SK-N-SH (cell line): ENCODE measurements at regions not wholly inside any gene's neighbourhood (a gene's known extent, or its start where the extent isn't known, plus 50 kb on each side); places are given as distances from the start of the nearest gene placed in this dataset.

Experiments used
- CTCF ChIA-PET: fragments of 300-600, 350-600 bp; formaldehyde crosslinking; extraction: SDS; loops from one replicate; lab custom pipeline; 2021; lab: Yijun Ruan, JAX
- POLR2A ChIA-PET: fragments of 350-600 bp; sonication (Branson Sonifier 250); formaldehyde crosslinking; extraction: SDS; loops from one replicate; lab custom pipeline; 2020; ENCODE audit warnings: antibody characterized with exemption, inconsistent platforms; lab: Yijun Ruan, JAX
- DNase-seq: peaks from one replicate; pipeline ENCODE4 v3.0.0; 2012
- H2AFZ ChIP-seq: fragments of 200-600 bp; sonication (generic); 2 replicates; pipeline ENCODE4 v1.8.1; 2016; ENCODE audit warnings: antibody characterized with exemption, mild to moderate bottlenecking, low read depth
- H3F3A ChIP-seq: fragments of 200-600 bp; sonication (generic); replicated peaks from 2 replicates; pipeline ENCODE3; 2016; ENCODE audit warnings: antibody characterized with exemption, mild to moderate bottlenecking; ENCODE audit not compliant: insufficient read depth
- H3K27ac ChIP-seq, 2 experiments: fragments of 200-500 bp in 1 of 2; fragments of 200-600 bp in 1 of 2; sonication (Bioruptor generic) in 1 of 2; sonication (generic), shearing (Covaris generic) in 1 of 2; 2 replicates each; pipeline versions ENCODE4 v1.5.1 to v1.6.1; 2014 to 2016; ENCODE audit warnings: low read depth in 2 of 2, inconsistent platforms in 1 of 2, low read length in 1 of 2, mild to moderate bottlenecking in 1 of 2, mixed read lengths in 1 of 2
- H3K27me3 ChIP-seq: fragments of 200-600 bp; sonication (generic), shearing (Covaris generic); 2 replicates; pipeline ENCODE4 v1.6.1; 2016; ENCODE audit warnings: mixed run types; ENCODE audit not compliant: insufficient read depth
- H3K36me3 ChIP-seq, 2 experiments: fragments of 200-500 bp in 1 of 2; fragments of 200-600 bp in 1 of 2; sonication (Bioruptor generic) in 1 of 2; sonication (generic) in 1 of 2; replicated peaks in 1 of 2; 2 replicates each; pipeline versions ENCODE3 to v1.5.1; 2014 to 2016; ENCODE audit warnings: low read length in 1 of 2, mild to moderate bottlenecking in 1 of 2; ENCODE audit not compliant: insufficient read depth in 2 of 2, control insufficient read depth in 1 of 2
- H3K4me1 ChIP-seq, 2 experiments: fragments of 200-500 bp in 1 of 2; fragments of 200-600 bp in 1 of 2; sonication (Bioruptor generic) in 1 of 2; sonication (generic), shearing (Covaris generic) in 1 of 2; 2 replicates each; pipeline versions ENCODE4 v1.5.1 to v1.6.1; 2014 to 2016; ENCODE audit warnings: low read depth in 1 of 2, low read length in 1 of 2, mixed run types in 1 of 2; ENCODE audit not compliant: insufficient read depth in 2 of 2, control insufficient read depth in 1 of 2
- H3K4me2 ChIP-seq: fragments of 200-600 bp; sonication (generic), shearing (Covaris generic); 2 replicates; pipeline ENCODE4 v1.6.1; 2017; ENCODE audit warnings: mixed run types
- H3K4me3 ChIP-seq, 2 experiments: fragments of 200-500 bp in 1 of 2; fragments of 200-600 bp in 1 of 2; sonication (Bioruptor generic) in 1 of 2; sonication (generic), shearing (Covaris generic) in 1 of 2; 2 replicates each; pipeline versions ENCODE4 v1.5.1 to v1.8.1; 2014 to 2016; ENCODE audit warnings: low read depth in 2 of 2, inconsistent platforms in 1 of 2, low read length in 1 of 2, mild to moderate bottlenecking in 1 of 2, mixed read lengths in 1 of 2, moderate library complexity in 1 of 2
- H3K79me2 ChIP-seq: fragments of 200-600 bp; sonication (generic); 2 replicates; pipeline ENCODE4 v1.8.1; 2017; ENCODE audit warnings: mild to moderate bottlenecking; ENCODE audit not compliant: insufficient read depth
- H3K9ac ChIP-seq: fragments of 200-600 bp; sonication (generic); 2 replicates; pipeline ENCODE4 v1.6.1; 2017; ENCODE audit warnings: mixed run types
- H3K9me2 ChIP-seq: fragments of 200-600 bp; sonication (generic); 2 replicates; pipeline ENCODE4 v1.6.1; 2017; ENCODE audit warnings: mixed run types
- H3K9me3 ChIP-seq: fragments of 200-600 bp; sonication (generic); 2 replicates; pipeline ENCODE4 v1.6.1; 2017; ENCODE audit warnings: mixed run types, mild to moderate bottlenecking, moderate library complexity
- H4K20me1 ChIP-seq: fragments of 200-600 bp; sonication (generic); 2 replicates; pipeline ENCODE4 v1.6.1; 2017; ENCODE audit warnings: mild to moderate bottlenecking, mixed run types; ENCODE audit not compliant: insufficient read depth
- CHD2 ChIP-seq: fragments of 150-350 bp; IDR thresholded peaks from 2 replicates; pipeline ENCODE4 v1.6.1; 2018; ENCODE audit warnings: low read length; ENCODE audit not compliant: partially characterized antibody
- CTCF ChIP-seq: fragments of 200-600 bp; sonication (generic); IDR thresholded peaks from 2 replicates; pipeline ENCODE4 v1.6.1; 2017; ENCODE audit warnings: antibody characterized with exemption, mild to moderate bottlenecking, moderate library complexity
- ELF1 ChIP-seq: IDR thresholded peaks from 2 replicates; pipeline ENCODE4 v1.4.0; 2012
- GABPA ChIP-seq: IDR thresholded peaks from 2 replicates; pipeline ENCODE4 v1.4.0; 2012; ENCODE audit warnings: low read depth, mild to moderate bottlenecking
- GATA2 ChIP-seq: sonication (generic); formaldehyde crosslinking; IDR thresholded peaks from 2 replicates; pipeline ENCODE4 v1.5.0; 2020; ENCODE audit warnings: mild to moderate bottlenecking, missing genetic modification reagents
- IRF3 ChIP-seq: fragments of 150-350 bp; IDR thresholded peaks from 2 replicates; pipeline ENCODE4 v1.6.1; 2016; ENCODE audit warnings: mild to moderate bottlenecking, low read depth, low read length
- MAX ChIP-seq: IDR thresholded peaks from 2 replicates; pipeline ENCODE4 v1.4.0; 2012; ENCODE audit warnings: low read depth
- MEF2A ChIP-seq: IDR thresholded peaks from 2 replicates; pipeline ENCODE4 v1.4.0; 2012; ENCODE audit warnings: low read depth, borderline replicate concordance
- MXI1 ChIP-seq: IDR thresholded peaks from 2 replicates; pipeline ENCODE4 v1.6.1; 2012; ENCODE audit warnings: mild to moderate bottlenecking, low read depth, low read length, improper control_type of control experiment
- NFIC ChIP-seq: IDR thresholded peaks from 2 replicates; pipeline ENCODE4 v1.4.0; 2012; ENCODE audit warnings: borderline replicate concordance
- RFX5 ChIP-seq: IDR thresholded peaks from 2 replicates; pipeline ENCODE4 v1.6.1; 2012; ENCODE audit warnings: mild to moderate bottlenecking, improper control_type of control experiment, low read length
- RXRA ChIP-seq: IDR thresholded peaks from 2 replicates; pipeline ENCODE4 v1.4.0; 2012; ENCODE audit warnings: low read depth, mild to moderate bottlenecking, borderline replicate concordance
- SMC3 ChIP-seq: IDR thresholded peaks from 2 replicates; pipeline ENCODE4 v1.6.1; 2012; ENCODE audit warnings: low read depth, low read length, improper control_type of control experiment
- TAF1 ChIP-seq: IDR thresholded peaks from 2 replicates; pipeline ENCODE4 v1.6.1; 2012; ENCODE audit warnings: low read depth, mild to moderate bottlenecking, low read length, moderate library complexity, borderline replicate concordance
- WGBS: methylation state at CpG from one replicate; pipeline ENCODE4 v1.1.6; 2017; ENCODE audit warnings: low lambda C conversion rate; 5-methylcytosine and 5-hydroxymethylcytosine counted together
- TF ChIP-seq, protein P1 (sequence below): IDR thresholded peaks from 2 replicates; pipeline ENCODE4; 2012
- TF ChIP-seq, protein P2 (sequence below): IDR thresholded peaks from 2 replicates; pipeline ENCODE4 v1.4.0; 2012; ENCODE audit warnings: low read depth, borderline replicate concordance

- POLR2A ChIA-PET = no interaction called here
- Histone ChIP-seq H3K4me3 (no peak overlapping the region), H3K9me2 (no peaks in the 10 kb centered on the region), H3K79me2 (no peaks in the 10 kb centered on the region), H3K4me2 (no peak overlapping the region), H4K20me1 (no peaks in the 10 kb centered on the region), H3F3A (no peaks in the 10 kb centered on the region), H3K27ac (no peak overlapping the region), H2AFZ (no peak overlapping the region), H3K27me3 (no peaks in the 10 kb centered on the region), H3K36me3 (no peaks in the 10 kb centered on the region), H3K9me3 (no peaks in the 10 kb centered on the region), H3K9ac (no peak overlapping the region), H3K4me1 (no peaks in the 10 kb centered on the region; a peak in 1 of 4 replicates)
- CTCF ChIA-PET = no interaction called here
- no peak for DNase-seq
- WGBS = 43% methylated on average over 3 of the region's 3 CpGs
- TF ChIP-seq CTCF (no peak), NFIC (no peak), ELF1 (no peak), TAF1 (no peak), MEF2A (no peak), MXI1 (no peak), IRF3 (no peak), RXRA (no peak), SMC3 (no peak), GABPA (no peak), RFX5 (no peak), MAX (no peak)
- TF ChIP-seq, protein P1, sequence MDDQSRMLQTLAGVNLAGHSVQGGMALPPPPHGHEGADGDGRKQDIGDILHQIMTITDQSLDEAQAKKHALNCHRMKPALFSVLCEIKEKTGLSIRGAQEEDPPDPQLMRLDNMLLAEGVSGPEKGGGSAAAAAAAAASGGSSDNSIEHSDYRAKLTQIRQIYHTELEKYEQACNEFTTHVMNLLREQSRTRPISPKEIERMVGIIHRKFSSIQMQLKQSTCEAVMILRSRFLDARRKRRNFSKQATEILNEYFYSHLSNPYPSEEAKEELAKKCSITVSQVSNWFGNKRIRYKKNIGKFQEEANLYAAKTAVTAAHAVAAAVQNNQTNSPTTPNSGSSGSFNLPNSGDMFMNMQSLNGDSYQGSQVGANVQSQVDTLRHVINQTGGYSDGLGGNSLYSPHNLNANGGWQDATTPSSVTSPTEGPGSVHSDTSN = no peak
- TF ChIP-seq, protein P2, sequence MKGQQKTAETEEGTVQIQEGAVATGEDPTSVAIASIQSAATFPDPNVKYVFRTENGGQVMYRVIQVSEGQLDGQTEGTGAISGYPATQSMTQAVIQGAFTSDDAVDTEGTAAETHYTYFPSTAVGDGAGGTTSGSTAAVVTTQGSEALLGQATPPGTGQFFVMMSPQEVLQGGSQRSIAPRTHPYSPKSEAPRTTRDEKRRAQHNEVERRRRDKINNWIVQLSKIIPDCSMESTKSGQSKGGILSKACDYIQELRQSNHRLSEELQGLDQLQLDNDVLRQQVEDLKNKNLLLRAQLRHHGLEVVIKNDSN = no peak
These were observed 425.5 kb downstream of the GXYLT1 start for GRCh38 chr12:41719214-41719613.

DNA sequence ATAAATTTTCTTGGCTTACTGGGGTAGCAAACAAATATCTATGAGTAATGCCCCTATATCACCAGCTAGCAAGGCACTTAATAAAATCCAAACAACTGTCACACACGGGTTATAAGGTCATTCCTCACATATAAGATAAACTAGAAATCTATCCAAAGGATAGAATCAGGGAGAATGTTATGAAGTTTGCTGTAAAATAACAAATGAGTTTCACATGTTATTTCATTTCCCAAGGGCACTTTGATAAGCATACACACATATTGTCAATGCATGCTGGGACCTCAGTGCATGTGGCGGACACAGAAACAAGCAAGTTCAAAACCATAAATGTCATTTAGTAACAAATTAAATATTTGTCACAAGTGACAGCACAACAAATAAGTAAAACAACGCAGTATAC lies 429.4 kb downstream of the GXYLT1 start:
- Histone ChIP-seq H3K4me3 (no peak overlapping the region), H3F3A (no peaks in the 10 kb centered on the region), H3K9ac (no peak overlapping the region), H3K36me3 (no peaks in the 10 kb centered on the region), H3K27ac (no peak overlapping the region), H3K79me2 (no peaks in the 10 kb centered on the region), H3K4me2 (no peak overlapping the region), H2AFZ (no peak overlapping the region), H3K4me1 (no peaks in the 10 kb centered on the region; a peak in 1 of 4 replicates), H4K20me1 (no peaks in the 10 kb centered on the region), H3K9me3 (no peaks in the 10 kb centered on the region), H3K27me3 (no peaks in the 10 kb centered on the region), H3K9me2 (no peaks in the 10 kb centered on the region)
- DNase-seq = no peak
- no peak for TF ChIP-seq CHD2
- TF ChIP-seq GATA2 = peak; percentile 28; the same call in 1 of the 2 replicates
- ChIA-PET CTCF (interaction anchor here (2.3 kb wide), 1 partner anchor 15 kb away, joined by 5 read pairs; no protein-coding TSS in a partner anchor), POLR2A (no interaction called here)
- 60% methylated on average over 3 of the region's 3 CpGs for WGBS
